ENCODE measurements at regions not wholly inside any gene's neighbourhood (a gene's known extent, or its start where the extent isn't known, plus 50 kb on each side); places are given as distances from the start of the nearest gene placed in this dataset.

- peaks cover 47% of the 10 kb centered on the region for H3K4me1 ChIP-seq (ENCODE audit: control insufficient read depth, insufficient read depth, low read length)
- no peak overlapping the region for H3K4me3 ChIP-seq (ENCODE audit: low read depth, low read length)
- H3K36me3 ChIP-seq (ENCODE audit: control insufficient read depth in 2 of 2, insufficient read depth in 1 of 2, low read length in 2 of 2) = no peaks in the 10 kb centered on the region
- ChIA-PET CTCF (interaction anchor here (0.7 kb wide), 1 partner anchor 71 kb away, joined by 4 read pairs; no protein-coding TSS in a partner anchor), POLR2A (no interaction called here)
- no peaks in the 10 kb centered on the region for H3K9me3 ChIP-seq (ENCODE audit: control insufficient read depth, insufficient read depth, low read depth, low read length)
- H3K27ac ChIP-seq (ENCODE audit: extremely low read depth, low read depth, low read length) = peak overlapping the region; percentile 64
- TF ChIP-seq, protein P1, sequence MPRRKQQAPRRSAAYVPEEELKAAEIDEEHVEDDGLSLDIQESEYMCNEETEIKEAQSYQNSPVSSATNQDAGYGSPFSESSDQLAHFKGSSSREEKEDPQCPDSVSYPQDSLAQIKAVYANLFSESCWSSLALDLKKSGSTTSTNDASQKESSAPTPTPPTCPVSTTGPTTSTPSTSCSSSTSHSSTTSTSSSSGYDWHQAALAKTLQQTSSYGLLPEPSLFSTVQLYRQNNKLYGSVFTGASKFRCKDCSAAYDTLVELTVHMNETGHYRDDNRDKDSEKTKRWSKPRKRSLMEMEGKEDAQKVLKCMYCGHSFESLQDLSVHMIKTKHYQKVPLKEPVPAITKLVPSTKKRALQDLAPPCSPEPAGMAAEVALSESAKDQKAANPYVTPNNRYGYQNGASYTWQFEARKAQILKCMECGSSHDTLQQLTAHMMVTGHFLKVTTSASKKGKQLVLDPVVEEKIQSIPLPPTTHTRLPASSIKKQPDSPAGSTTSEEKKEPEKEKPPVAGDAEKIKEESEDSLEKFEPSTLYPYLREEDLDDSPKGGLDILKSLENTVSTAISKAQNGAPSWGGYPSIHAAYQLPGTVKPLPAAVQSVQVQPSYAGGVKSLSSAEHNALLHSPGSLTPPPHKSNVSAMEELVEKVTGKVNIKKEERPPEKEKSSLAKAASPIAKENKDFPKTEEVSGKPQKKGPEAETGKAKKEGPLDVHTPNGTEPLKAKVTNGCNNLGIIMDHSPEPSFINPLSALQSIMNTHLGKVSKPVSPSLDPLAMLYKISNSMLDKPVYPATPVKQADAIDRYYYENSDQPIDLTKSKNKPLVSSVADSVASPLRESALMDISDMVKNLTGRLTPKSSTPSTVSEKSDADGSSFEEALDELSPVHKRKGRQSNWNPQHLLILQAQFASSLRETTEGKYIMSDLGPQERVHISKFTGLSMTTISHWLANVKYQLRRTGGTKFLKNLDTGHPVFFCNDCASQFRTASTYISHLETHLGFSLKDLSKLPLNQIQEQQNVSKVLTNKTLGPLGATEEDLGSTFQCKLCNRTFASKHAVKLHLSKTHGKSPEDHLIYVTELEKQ (tag by site-specific recombination; IDR thresholded peaks at IDR 0.05; ENCODE audit: borderline replicate concordance) = 0 out of 2 replicates have a peak, but pooled peaks have one; percentile 11
- TF ChIP-seq ZNF837 (tag by site-specific recombination; IDR thresholded peaks at IDR 0.05) = no peak
- TF ChIP-seq ZNF24 (tag by site-specific recombination; IDR thresholded peaks at IDR 0.05) = peak; percentile 46; the same call in 1 of the 2 replicates
- TF ChIP-seq ZNF843 (tag by site-specific recombination; IDR thresholded peaks at IDR 0.05) = peak; percentile 69
- no peak for TF ChIP-seq ZNF585B (tag by site-specific recombination; IDR thresholded peaks at IDR 0.05)
- peak; percentile 35 for TF ChIP-seq ZBTB8A (tag by site-specific recombination; IDR thresholded peaks at IDR 0.05)
- peak; percentile 19; the same call in 1 of the 2 replicates for TF ChIP-seq ZNF629 (tag by site-specific recombination; IDR thresholded peaks at IDR 0.05)
- TF ChIP-seq GLIS1 (tag by site-specific recombination; IDR thresholded peaks at IDR 0.05) = peak; percentile 13; the same call in 1 of the 2 replicates
- TF ChIP-seq ZNF596 (tag by site-specific recombination; IDR thresholded peaks at IDR 0.05) = peak; percentile 80
- no peak for TF ChIP-seq ZBTB26 (tag by site-specific recombination; optimal IDR thresholded peaks at IDR 0.05)
- TF ChIP-seq BCL11B (tag by site-specific recombination; IDR thresholded peaks at IDR 0.05; ENCODE audit: low read depth) = no peak
- TF ChIP-seq WT1 (tag by site-specific recombination; IDR thresholded peaks at IDR 0.05) = peak; percentile 79
- TF ChIP-seq GFI1B (tag by site-specific recombination; IDR thresholded peaks at IDR 0.05) = peak; percentile 84
- TF ChIP-seq ZNF18 (tag by site-specific recombination; IDR thresholded peaks at IDR 0.05) = peak; percentile 84
- TF ChIP-seq ZNF335 (tag by site-specific recombination; conservative IDR thresholded peaks at IDR 0.05) = 0 out of 2 replicates have a peak, but pooled peaks have one; percentile 16
- TF ChIP-seq KLF17 (tag by site-specific recombination; IDR thresholded peaks at IDR 0.05) = no peak
- TF ChIP-seq PRDM4 (tag by site-specific recombination; IDR thresholded peaks at IDR 0.05) = peak; percentile 33; the same call in 1 of the 2 replicates
- peak; percentile 47; the same call in 1 of the 2 replicates for TF ChIP-seq KLF10 (tag by site-specific recombination; IDR thresholded peaks at IDR 0.05)
- TF ChIP-seq, protein P2, sequence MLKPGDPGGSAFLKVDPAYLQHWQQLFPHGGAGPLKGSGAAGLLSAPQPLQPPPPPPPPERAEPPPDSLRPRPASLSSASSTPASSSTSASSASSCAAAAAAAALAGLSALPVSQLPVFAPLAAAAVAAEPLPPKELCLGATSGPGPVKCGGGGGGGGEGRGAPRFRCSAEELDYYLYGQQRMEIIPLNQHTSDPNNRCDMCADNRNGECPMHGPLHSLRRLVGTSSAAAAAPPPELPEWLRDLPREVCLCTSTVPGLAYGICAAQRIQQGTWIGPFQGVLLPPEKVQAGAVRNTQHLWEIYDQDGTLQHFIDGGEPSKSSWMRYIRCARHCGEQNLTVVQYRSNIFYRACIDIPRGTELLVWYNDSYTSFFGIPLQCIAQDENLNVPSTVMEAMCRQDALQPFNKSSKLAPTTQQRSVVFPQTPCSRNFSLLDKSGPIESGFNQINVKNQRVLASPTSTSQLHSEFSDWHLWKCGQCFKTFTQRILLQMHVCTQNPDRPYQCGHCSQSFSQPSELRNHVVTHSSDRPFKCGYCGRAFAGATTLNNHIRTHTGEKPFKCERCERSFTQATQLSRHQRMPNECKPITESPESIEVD (tag by site-specific recombination; IDR thresholded peaks at IDR 0.05) = peak; percentile 44
- 0 out of 2 replicates have a peak, but pooled peaks have one; percentile 3 for TF ChIP-seq ZEB2 (tag by site-specific recombination; IDR thresholded peaks at IDR 0.05)
- TF ChIP-seq SP7 (tag by site-specific recombination; IDR thresholded peaks at IDR 0.05) = peak; percentile 99
- TF ChIP-seq, protein P3, sequence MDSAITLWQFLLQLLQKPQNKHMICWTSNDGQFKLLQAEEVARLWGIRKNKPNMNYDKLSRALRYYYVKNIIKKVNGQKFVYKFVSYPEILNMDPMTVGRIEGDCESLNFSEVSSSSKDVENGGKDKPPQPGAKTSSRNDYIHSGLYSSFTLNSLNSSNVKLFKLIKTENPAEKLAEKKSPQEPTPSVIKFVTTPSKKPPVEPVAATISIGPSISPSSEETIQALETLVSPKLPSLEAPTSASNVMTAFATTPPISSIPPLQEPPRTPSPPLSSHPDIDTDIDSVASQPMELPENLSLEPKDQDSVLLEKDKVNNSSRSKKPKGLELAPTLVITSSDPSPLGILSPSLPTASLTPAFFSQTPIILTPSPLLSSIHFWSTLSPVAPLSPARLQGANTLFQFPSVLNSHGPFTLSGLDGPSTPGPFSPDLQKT (IDR thresholded peaks at IDR 0.05; ENCODE audit: borderline replicate concordance, low read depth, low read length) = no peak
- peak; percentile 74 for TF ChIP-seq OSR2 (tag by site-specific recombination; IDR thresholded peaks at IDR 0.05)
- TF ChIP-seq FEZF1 (tag by site-specific recombination; IDR thresholded peaks at IDR 0.05) = peak; percentile 68
Measured at GRCh38 chr5:123809594-123810221, 297.7 kb downstream of the CSNK1G3 start.

Measured in HEK293 (cell line).